PC-3 (cell line): ENCODE measurements at regions not wholly inside any gene's neighbourhood (a gene's known extent, or its start where the extent isn't known, plus 50 kb on each side); places are given as distances from the start of the nearest gene placed in this dataset.
A peak's percentile ranks its signal among the peaks of the same experiment; 100 is the strongest.

Experiments used
- ATAC-seq: fragments of 200-7000 bp; cut with Tn5 transposase; 2 replicates; pipeline ENCODE4 v1.9.1; 2020; ENCODE audit warnings: mild to moderate bottlenecking, moderate library complexity
- BruUV-seq: library from RNA; stranded (reverse); fragments of 400-500 nt; replicated peaks from 2 replicates; lab custom pipeline; 2021; lab: Mats Ljungman, UMichigan
- CTCF ChIA-PET: fragments of 300-600 bp; sonication (Branson Sonifier 250); formaldehyde crosslinking; loops from one replicate; lab custom pipeline; 2022; ENCODE audit warnings: antibody characterized with exemption; lab: Charles Lee
- POLR2A ChIA-PET: fragments of 300-600 bp; sonication (Branson Sonifier 250); formaldehyde crosslinking; loops from one replicate; lab custom pipeline; 2022; ENCODE audit warnings: antibody characterized with exemption; ENCODE audit not compliant: unreplicated experiment; lab: Charles Lee
- DNase-seq: peaks from one replicate; pipeline ENCODE4 v3.0.0-alpha.2; 2015
- H2AFZ ChIP-seq: fragments of 300-600 bp; sonication (generic); 2 replicates; pipeline ENCODE4 v1.6.0; 2016; ENCODE audit warnings: antibody characterized with exemption, low read length
- H3F3A ChIP-seq: fragments of 300-600 bp; sonication (generic); one replicate; pipeline ENCODE4 v1.6.0; 2017; ENCODE audit warnings: antibody characterized with exemption, low read length, control low read depth, mild to moderate bottlenecking; ENCODE audit not compliant: unreplicated experiment
- H3K27ac ChIP-seq: fragments of 300-600 bp; sonication (generic); 2 replicates; pipeline ENCODE4 v1.5.1; 2016; ENCODE audit warnings: mild to moderate bottlenecking, low read length
- H3K27me3 ChIP-seq: fragments of 300-600 bp; sonication (generic); 2 replicates; pipeline ENCODE4 v1.6.1; 2016; ENCODE audit warnings: low read length, mixed read lengths
- H3K36me3 ChIP-seq: fragments of 300-600 bp; sonication (generic); 2 replicates; pipeline ENCODE4 v1.6.1; 2016; ENCODE audit warnings: low read depth, mixed run types, low read length, mixed read lengths
- H3K4me1 ChIP-seq: fragments of 300-600 bp; sonication (generic); 2 replicates; pipeline ENCODE4 v1.5.1; 2016; ENCODE audit warnings: low read length; ENCODE audit not compliant: insufficient read depth
- H3K4me2 ChIP-seq: fragments of 300-600 bp; sonication (generic); 2 replicates; pipeline ENCODE4 v1.6.0; 2016; ENCODE audit warnings: low read length
- H3K4me3 ChIP-seq: fragments of 300-600 bp; sonication (generic); 2 replicates; pipeline ENCODE4 v1.5.1; 2016; ENCODE audit warnings: mild to moderate bottlenecking, low read length, mixed read lengths
- H3K79me2 ChIP-seq: fragments of 300-600 bp; sonication (generic); 2 replicates; pipeline ENCODE4 v1.6.1; 2017; ENCODE audit warnings: low read length, mixed read lengths
- H3K9ac ChIP-seq: fragments of 300-600 bp; sonication (generic); 2 replicates; pipeline ENCODE4 v1.6.0; 2016; ENCODE audit warnings: mild to moderate bottlenecking, low read length
- H3K9me2 ChIP-seq: fragments of 300-600 bp; sonication (generic); replicated peaks from 2 replicates; pipeline ENCODE4 v1.6.1; 2016; ENCODE audit warnings: mixed run types, low read length, mixed read lengths
- H3K9me3 ChIP-seq: fragments of 300-600 bp; sonication (generic); 2 replicates; pipeline ENCODE4 v1.6.1; 2016; ENCODE audit warnings: low read length, mixed read lengths
- H4K20me1 ChIP-seq: fragments of 300-600 bp; sonication (generic); 2 replicates; pipeline ENCODE4 v1.6.1; 2016; ENCODE audit warnings: low read length, mixed read lengths
- EZH2 ChIP-seq: fragments of 300-600 bp; sonication (generic); IDR thresholded peaks from one replicate; pipeline ENCODE4 v1.6.1; 2017; ENCODE audit warnings: antibody characterized with exemption, mild to moderate bottlenecking, low read length; ENCODE audit not compliant: unreplicated experiment
- EZH2phosphoT487 ChIP-seq: fragments of 300-600 bp; sonication (generic); IDR thresholded peaks from 2 replicates; pipeline ENCODE4 v1.6.1; 2018; ENCODE audit warnings: mild to moderate bottlenecking, antibody characterized with exemption, low read length, borderline replicate concordance
- intact Hi-C: fragments of 100-400 bp; cut with micrococcal nuclease; formaldehyde crosslinking; loops from 2 replicates; pipeline ENCODE4 v1.9.0; 2023
- TF ChIP-seq, protein P1 (sequence below): fragments of 300-600 bp; sonication (generic); conservative IDR thresholded peaks from 2 replicates; pipeline ENCODE4 v1.5.1; 2017; ENCODE audit warnings: antibody characterized with exemption, low read depth, mild to moderate bottlenecking, low read length

DNA sequence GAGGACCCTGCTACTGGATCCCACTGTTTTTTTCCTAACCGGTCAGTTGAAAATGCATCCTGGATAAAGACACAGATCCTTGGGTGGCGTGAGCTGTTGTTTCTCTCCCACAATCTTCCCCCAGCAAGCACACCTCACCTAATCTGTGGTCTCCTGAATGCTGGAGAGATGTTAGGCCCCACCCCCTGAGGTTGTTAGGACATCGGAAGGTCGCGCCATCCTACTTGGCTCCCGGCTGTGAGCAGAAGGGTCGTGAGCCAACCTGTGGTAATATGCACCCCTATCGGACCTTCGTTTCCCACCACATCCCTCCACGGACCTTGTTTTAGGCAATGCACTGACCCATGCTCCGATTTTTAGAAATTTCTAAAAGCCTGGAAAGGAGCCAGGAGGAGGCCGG lies 89.9 kb upstream of the IPO9 start:
- CTCF ChIA-PET: no interaction called here

DNA sequence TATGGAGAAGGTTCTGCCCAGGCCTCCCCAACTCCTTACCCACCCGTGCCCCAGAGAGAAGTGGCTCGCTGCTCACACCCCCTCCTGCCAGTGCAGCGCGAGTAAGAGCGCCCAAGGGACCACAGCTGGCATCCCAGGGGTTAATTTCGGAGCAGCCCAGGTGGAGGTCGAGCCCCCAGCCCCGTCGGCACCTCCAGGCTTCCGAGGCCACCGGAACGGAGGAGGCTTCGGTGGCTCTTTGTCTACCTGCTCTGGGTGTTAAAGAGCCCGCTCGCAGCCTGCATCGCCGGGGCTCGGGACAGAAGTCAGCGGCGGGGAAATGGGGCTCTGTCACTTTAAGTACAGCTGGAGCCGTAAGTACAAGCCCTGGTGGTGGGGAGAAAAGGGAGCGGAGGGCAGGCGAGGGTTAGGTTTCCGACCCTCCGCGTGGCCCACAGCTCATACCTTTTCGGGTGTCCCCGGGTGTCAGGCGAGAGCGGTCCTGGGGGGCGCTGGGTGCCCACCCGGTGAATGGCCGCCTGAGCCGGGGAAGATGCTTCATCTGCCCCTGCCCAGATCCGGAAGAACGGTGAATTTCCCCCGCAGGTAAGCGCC lies 89.4 kb upstream of the IPO9 start:
- H2AFZ ChIP-seq: peak overlapping the region; percentile 65
- H3K27me3 ChIP-seq: no peaks in the 10 kb centered on the region
- no peaks in the 10 kb centered on the region for H3K36me3 ChIP-seq
- H3K9me3 ChIP-seq: no peaks in the 10 kb centered on the region
- CTCF ChIA-PET: no interaction called here
- no peak for TF ChIP-seq EZH2
- TF ChIP-seq, protein P1, sequence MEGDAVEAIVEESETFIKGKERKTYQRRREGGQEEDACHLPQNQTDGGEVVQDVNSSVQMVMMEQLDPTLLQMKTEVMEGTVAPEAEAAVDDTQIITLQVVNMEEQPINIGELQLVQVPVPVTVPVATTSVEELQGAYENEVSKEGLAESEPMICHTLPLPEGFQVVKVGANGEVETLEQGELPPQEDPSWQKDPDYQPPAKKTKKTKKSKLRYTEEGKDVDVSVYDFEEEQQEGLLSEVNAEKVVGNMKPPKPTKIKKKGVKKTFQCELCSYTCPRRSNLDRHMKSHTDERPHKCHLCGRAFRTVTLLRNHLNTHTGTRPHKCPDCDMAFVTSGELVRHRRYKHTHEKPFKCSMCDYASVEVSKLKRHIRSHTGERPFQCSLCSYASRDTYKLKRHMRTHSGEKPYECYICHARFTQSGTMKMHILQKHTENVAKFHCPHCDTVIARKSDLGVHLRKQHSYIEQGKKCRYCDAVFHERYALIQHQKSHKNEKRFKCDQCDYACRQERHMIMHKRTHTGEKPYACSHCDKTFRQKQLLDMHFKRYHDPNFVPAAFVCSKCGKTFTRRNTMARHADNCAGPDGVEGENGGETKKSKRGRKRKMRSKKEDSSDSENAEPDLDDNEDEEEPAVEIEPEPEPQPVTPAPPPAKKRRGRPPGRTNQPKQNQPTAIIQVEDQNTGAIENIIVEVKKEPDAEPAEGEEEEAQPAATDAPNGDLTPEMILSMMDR: no peak
- TF ChIP-seq EZH2phosphoT487: no peak
- DNase-seq: peak; percentile 54
- peak overlapping the region; percentile 90 for H3K4me2 ChIP-seq
- no peaks in the 10 kb centered on the region for H4K20me1 ChIP-seq
- POLR2A ChIA-PET: no interaction called here
- peak overlapping the region; percentile 12; the same call in 1 of the 2 replicates for H3K9ac ChIP-seq
- H3K79me2 ChIP-seq: no peaks in the 10 kb centered on the region; the same call in 1 of the 2 replicates
- no peak overlapping the region for H3K27ac ChIP-seq
- peak overlapping the region; percentile 79 for H3K4me3 ChIP-seq
- no peaks in the 10 kb centered on the region for H3F3A ChIP-seq
- intact Hi-C loops: no loop called here
- H3K4me1 ChIP-seq: peaks cover 8% of the 10 kb centered on the region; the same call in 1 of the 2 replicates
- no peaks in the 10 kb centered on the region for H3K9me2 ChIP-seq
- BruUV-seq: no TSS peak
- peak; percentile 97 for ATAC-seq

More for the DNA sequence above, 89.9 kb upstream of the IPO9 start:
- Histone ChIP-seq H3K9ac (0 out of 2 replicates have a peak overlapping the region, but pooled peaks have one; percentile 12), H3K27ac (no peak overlapping the region), H3K27me3 (no peaks in the 10 kb centered on the region), H4K20me1 (no peaks in the 10 kb centered on the region), H3F3A (no peaks in the 10 kb centered on the region), H3K4me1 (peaks cover 6% of the 10 kb centered on the region; the same call in 1 of the 2 replicates), H2AFZ (peak overlapping the region; percentile 65), H3K9me2 (no peaks in the 10 kb centered on the region), H3K4me3 (peak overlapping the region; percentile 79), H3K79me2 (no peaks in the 10 kb centered on the region; the same call in 1 of the 2 replicates), H3K4me2 (peak overlapping the region; percentile 90), H3K36me3 (no peaks in the 10 kb centered on the region), H3K9me3 (no peaks in the 10 kb centered on the region)
- POLR2A ChIA-PET: no interaction called here
- no peak for ATAC-seq
- no TSS peak for BruUV-seq
- intact Hi-C loops: no loop called here
- TF ChIP-seq EZH2: no peak
- no peak for TF ChIP-seq EZH2phosphoT487
- no peak for DNase-seq

DNA sequence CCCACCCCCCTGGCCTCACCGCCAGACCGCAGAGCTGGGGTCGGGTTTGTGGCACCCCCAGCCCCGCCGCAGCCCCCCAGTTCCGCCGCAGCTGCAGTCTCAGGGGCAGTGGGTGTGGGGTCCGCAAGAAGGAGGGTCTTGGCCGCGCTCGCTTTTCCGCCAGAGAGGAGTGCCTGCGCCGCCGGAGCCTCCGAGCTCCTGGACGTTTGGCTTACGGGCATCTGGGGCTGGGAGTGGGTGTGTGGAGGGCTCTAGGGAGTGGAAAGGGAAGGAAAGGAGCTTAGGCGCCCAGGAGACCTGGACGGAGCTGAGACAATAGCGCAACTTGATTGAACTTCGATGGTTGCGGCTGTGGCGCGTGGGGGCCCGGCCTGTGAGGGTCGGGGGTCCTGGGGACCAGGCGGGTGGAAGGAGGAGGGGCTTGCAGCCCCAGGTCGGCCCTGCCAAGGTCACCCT lies 88.8 kb upstream of the IPO9 start:
- Histone ChIP-seq H3K79me2 (no peaks in the 10 kb centered on the region; the same call in 1 of the 2 replicates), H3K27me3 (no peaks in the 10 kb centered on the region), H3K4me1 (peaks cover 12% of the 10 kb centered on the region), H3K9me3 (no peaks in the 10 kb centered on the region), H3K4me2 (peak overlapping the region; percentile 90), H3K27ac (no peak overlapping the region), H3K36me3 (no peaks in the 10 kb centered on the region), H3K9ac (peak overlapping the region; percentile 12; the same call in 1 of the 2 replicates), H4K20me1 (no peaks in the 10 kb centered on the region; the same call in 1 of the 2 replicates), H3F3A (no peaks in the 10 kb centered on the region), H3K9me2 (no peaks in the 10 kb centered on the region), H2AFZ (peak overlapping the region; percentile 65), H3K4me3 (peak overlapping the region; percentile 79)
- TF ChIP-seq EZH2 (no peak), EZH2phosphoT487 (no peak)
- TF ChIP-seq, protein P1: no peak
- ATAC-seq (peak; percentile 39), DNase-seq (no peak)
- CTCF ChIA-PET: no interaction called here
- POLR2A ChIA-PET: no interaction called here
- no TSS peak for BruUV-seq
- intact Hi-C loops: no loop called here
